HG02938 (cell line): ENCODE measurements at regions not wholly inside any gene's neighbourhood (a gene's known extent, or its start where the extent isn't known, plus 50 kb on each side); places are given as distances from the start of the nearest gene placed in this dataset.

Experiments used
- ATAC-seq: cut with Tn5 transposase; IDR thresholded peaks from one replicate; pipeline ENCODE4 v1.9.1; 2021; ENCODE audit warnings: mild to moderate bottlenecking, moderate library complexity; ENCODE audit not compliant: unreplicated experiment

DNA sequence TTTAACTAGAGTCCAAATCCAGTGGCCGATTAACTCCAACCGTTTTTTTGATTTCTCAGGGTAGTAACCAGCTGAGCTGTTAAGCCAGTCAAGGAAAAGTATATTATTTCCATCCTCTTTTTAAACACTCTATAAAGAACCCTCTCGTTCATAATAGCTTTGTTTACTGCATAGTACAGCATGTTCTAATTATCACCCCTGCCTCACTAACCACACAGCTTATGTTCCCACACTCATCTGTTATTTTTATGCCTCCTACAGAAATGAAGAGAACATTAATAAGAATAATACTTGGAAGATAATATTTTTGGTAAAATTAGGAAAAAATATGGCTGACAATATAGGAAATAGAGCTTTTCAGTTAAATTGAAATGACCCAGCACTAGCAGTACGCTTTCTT is 2132.8 kb upstream of the CELF4 start:
- ATAC-seq = no peak

DNA sequence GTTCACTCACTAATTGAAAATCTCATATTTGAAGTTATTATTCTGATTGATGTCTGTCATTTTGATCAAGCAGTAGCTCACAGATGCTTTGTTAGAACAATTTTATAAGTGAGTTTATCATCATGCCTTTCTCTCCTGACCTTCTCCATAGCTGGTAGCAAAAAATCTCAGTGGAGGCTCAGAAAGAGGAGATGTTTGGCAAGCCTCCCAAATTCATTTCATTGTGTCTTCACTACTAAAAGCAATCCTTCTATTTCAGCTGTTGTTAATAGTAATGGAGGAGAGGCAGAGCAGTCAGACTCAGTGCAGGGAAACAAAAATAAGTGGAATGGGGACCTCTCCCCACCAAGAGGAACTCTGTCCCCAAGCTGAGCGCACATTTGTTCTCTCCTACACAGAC is 2127.8 kb upstream of the CELF4 start:
- ATAC-seq = no peak

DNA sequence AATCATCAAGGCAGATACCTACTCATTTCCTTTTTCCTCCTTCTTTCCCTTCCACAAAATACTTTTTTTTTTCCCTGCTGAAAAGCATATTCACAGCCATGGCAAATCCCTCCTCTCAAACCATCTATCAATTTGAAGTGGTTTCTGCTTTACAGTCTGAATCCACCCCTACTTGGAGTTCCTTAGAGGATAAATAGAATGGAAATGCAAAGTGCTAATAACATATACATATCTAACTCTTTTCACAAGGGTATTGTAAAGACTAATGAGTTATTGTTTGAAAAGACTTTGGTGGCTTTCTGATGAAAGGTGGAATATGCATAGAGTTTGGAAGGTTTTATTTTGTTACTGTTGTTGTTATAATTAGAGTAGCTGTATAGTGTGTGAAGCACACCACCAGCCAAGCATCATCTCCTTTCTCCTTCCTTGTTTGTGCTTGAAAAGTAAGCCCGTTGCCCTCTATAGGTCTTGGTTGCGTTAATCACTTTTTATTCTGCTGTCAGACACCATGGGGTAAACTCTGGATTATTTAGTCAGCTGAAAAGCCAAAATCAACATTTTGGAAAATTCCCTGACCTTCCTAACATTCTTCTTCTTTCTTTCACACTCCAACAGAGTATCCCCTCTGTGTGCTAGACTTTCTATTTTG is 2126.9 kb upstream of the CELF4 start:
- no peak for ATAC-seq

DNA sequence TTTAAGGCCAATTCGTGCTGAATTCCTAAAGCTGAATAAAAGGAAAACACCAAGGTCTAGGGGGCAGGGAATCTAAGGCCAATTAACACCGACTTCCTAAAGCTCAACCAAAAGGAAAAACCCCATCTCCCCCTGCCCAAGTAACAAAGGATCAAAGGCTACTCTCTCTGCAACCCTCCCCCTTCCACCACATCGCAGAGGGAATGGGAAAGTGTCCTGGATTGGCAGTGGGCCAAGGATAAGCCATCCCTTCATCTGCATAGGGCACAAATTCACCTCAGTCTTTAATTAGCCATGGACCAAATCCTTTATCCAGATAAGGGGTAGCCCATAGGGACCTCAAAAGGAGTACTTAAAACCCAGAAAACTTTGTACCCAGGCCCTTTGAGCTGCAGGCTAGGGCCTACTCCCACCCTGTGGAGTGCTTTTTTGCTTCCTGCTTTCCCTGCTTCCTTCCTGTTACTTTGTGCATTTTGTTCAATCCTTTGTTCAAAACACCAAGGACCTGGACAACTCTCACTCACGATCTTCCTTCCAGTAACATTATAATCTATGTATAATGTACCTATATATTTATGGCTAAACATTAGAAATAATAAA is 2119.8 kb upstream of the CELF4 start:
- no peak for ATAC-seq

DNA sequence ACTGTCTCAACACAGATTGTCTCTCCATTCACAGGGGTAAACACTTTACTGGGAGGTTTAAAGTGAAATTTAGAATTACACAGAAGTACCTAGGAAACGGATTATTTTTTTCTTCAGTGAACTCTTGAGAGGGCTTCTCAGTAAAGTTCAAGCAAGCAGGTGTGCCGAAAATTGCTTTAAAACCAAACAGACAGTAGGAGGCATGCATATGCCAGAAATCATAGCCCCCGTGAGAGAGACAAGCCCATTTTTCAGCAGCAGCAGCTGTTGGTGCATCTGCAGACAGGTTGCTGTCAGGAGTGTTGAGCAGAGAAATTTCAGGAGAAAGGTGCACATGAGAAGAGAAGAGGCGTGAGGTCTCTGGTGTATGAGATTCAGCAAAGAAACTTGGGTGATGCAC is 2115.5 kb upstream of the CELF4 start:
- ATAC-seq = no peak

DNA sequence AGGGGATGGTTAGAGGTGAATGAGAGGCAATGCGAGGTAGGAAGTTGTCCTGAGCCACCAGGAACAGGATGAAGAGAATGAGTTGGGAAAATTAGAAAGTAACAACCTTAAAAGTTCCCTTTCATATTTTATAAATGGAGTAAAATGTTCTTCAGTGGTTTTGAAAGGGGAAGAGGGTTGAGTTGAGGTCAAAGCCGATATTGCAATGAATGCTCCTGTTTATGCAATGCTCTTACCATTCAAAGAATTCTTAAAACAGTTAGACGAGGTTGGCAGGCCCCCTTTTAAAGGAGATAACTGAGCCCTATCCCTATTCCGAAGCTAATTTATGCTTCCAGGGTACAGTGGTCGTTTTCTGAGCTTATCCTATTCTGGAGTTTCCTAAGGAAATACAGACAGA is 2110.3 kb upstream of the CELF4 start:
- no peak for ATAC-seq

DNA sequence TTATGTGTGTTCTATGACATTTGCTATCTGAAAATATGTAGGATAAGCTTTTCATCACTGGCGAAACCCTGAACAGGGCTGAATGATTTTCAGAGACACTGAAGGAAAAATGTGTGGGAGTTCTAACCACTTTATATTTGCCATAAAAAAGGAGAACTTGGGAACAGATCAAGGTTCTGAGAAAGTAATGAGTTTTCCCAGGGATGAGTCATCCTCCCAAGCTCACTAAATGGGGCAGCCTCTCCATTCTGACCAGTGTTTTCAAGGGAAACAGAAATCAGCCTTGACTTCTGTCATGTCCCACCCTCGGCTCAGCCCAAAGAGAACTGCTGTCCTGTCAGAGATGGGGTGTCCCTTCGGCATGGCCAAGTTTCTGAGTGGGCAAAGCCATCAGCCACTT is 2109.8 kb upstream of the CELF4 start:
- no peak for ATAC-seq

DNA sequence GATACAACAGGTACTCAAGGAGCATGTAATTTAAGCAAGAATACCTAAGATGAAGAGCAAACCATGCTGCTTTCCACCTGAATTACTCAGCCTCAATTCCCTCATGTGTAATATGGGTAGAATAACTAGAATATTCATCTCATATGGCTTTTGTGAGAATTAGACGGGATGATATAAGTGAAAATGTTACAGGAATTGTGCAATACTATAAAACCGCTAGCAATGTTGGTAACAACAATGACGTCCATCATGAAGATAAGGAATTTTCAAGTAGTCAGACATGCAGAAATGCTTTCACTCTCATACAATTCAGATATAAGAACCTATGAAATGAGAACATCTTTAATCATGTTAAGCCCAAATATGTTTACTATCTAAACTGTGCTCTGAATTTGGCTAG is 2106.6 kb upstream of the CELF4 start:
- no peak for ATAC-seq

DNA sequence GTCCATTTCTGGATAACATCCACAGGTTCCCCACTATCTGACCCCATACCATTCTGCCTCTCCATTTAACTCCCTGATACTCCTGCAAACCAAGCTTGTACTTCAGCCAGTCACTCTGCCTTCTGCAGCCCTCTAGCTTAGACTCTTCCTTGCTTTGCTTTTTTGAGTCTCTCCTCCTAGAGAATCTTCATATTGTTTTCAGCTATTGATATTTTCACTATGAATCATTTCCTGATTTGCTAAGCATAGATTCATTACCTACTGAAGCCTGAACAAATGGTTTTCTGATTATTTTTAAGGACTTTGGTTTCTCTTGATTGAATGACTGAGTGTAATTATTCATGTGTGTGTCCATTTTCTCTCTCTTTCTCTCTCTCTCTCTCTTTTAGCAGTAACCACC is 2102.3 kb upstream of the CELF4 start:
- no peak for ATAC-seq

DNA sequence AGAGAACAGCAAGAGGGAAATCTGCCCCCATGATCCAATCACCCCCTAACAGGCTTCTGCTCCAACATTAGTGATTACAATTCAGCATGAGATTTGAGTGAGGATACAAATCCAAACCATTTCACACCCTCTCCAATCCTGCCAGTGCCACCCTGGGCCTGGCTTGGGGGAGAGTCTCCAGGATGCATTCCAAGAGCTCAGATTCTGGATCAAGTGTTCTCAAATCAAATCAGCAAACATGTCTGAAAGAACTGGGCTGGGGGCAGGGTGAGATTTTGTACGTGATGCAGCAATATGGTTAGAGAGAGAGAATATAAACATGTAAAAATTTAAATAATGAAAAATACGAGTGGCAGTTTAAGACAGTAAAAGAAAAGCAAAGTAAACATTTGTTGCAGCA is 2100.9 kb upstream of the CELF4 start:
- no peak for ATAC-seq

DNA sequence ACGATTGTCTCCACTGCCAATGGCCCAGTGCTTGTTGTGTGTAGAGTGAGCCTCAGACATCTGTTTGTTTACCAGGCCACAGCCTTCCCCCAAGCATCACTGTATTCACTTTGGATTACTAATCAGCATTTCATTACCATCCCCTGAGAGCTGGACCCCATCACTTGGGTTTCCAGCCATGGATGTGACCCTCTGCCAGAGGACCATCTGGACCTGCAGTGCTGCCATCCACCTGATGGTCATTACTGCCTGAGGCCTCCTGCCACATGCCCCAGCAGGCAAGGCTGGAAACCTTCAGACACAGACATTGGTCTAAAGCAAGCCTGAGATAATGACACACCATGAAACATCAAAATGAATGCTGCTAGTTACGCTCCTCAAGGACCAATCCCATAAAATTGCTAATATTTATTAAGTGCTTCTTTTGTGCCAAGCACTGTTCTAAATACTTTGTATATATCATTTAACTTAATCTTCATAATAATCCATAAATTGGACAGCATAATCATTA is 2096.3 kb upstream of the CELF4 start:
- ATAC-seq = no peak

DNA sequence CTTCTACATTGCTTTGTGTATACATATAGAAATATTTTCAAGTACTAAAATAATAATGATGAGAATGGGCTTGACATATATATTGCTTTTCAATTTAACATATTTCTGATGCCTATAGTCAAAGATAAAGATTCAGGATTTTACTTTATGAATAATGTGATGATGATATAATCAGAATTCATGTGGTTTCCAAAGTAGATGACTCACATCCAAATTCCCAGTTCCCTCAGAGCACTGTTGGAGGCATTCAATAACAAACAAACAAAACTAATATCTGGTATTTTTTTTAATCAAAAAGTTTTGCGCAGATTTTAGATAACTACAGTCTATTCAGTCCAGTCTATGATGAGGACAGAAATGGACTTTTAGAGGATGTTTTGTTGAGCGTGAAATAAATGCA is 2094.5 kb upstream of the CELF4 start:
- no peak for ATAC-seq

DNA sequence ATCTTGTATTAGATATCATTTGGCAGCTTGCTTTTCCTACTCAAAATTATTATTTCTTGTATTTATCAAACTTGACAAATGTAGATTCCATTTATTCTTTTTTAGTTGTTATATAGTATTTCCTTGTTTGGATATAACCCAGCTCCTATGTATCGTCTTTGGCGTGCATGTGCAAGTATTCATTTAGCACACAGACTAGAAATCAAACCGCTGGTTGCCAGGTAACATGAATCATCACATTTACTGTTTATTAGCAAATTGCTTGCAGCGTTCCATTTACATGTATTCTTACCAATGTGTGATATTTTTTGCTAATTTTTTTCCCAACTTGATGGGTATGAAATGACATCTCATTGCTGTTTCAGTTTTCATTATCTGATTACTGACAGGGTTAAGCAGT is 2089.7 kb upstream of the CELF4 start:
- no peak for ATAC-seq

DNA sequence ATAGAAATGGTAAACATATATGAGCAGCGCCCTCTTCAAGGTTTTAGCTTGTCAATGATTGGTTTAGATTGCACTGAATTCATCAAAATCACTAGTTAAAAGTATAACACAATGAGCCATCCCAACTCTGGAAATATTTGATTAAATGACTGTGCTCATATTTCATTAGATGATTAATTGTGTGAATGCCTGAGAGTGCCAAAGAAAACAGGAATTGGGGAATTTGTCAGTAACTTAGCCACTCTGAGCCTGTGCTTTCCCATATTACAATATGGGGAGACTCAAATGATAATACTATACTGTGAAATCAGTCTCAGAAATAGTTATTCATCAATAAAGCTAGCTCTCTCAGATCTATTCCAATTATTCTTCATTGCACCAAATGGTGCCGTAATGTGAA is 2087.6 kb upstream of the CELF4 start:
- ATAC-seq = no peak

DNA sequence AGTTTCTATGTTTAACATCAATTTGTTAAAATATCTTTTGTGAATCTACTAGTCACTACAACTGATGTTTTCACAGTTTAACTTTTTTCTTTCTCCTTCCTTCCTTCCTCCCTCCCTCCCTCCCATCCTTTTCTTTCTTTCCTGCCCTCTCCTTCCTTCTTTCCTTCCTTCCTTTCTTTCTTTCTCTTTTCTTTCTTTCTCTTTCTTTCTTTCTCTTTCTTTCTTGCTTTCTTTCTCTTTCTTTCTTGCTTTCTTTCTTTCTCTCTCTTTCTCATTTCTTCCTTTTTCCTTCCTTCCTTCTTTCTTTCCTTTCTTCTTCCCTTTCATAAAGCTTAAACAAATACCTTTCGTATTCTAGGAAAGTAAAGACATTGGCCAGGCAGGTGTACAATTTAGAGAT is 2083.0 kb upstream of the CELF4 start:
- no peak for ATAC-seq

DNA sequence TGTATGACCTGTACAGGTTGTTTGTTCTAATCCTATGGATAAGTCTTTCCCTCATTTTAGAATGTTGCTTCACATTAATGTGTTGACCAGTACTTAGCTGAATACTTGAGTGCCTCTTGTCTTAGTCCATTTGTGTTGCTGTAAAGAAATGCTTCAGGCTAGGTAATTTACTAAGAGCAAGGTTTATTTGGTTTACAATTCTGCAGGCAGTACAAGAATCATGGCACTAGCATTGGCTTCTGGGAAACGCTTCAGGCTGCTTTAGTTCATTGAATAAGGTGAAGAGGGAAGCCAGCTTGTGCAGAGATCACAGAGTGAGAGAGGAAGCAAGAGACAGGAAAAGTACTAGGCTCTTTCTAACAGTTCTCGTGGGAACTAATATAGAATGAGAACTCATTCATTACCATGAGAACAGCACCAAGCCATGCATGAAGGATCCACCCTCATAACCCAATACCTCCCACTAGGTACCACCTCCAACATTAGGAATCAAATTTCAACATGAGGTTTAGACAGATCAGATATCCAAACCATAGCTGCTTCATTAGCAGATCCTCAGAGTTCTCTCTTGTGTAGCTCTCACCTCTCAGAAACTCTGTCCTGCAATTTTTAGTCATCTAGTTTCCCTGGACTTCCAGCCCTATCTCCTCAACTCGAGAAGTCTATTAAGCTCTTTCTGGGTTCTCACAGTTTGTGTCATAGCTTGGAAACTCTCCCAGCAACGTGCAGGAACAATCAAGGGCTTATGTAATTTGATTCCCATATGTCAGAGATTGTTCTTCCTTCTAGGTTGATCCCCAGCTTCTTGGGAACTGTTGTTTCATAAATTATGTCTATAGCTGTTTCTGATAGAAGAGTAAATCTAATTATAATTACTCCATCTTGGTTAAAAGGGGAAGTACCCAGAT is 2082.3 kb upstream of the CELF4 start:
- ATAC-seq = no peak

DNA sequence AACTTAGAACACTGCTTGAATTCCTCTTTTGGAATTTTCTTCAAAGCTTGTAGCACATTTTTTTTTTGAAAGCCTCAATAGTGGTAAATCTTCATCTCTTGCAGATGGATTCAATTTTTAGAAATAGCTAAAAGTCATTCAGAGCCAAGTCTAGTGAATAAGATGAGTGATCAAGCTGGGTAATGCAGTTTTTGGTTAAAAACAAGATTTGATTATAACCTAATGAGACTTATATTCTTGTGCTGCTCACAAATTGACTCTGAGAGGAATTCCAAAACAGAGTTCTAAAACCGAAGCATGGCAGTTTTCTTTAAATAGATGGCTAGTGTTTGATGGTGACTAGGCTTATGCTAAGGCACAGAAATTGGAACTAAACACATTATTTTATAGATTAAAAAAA is 2072.6 kb upstream of the CELF4 start:
- ATAC-seq = no peak

DNA sequence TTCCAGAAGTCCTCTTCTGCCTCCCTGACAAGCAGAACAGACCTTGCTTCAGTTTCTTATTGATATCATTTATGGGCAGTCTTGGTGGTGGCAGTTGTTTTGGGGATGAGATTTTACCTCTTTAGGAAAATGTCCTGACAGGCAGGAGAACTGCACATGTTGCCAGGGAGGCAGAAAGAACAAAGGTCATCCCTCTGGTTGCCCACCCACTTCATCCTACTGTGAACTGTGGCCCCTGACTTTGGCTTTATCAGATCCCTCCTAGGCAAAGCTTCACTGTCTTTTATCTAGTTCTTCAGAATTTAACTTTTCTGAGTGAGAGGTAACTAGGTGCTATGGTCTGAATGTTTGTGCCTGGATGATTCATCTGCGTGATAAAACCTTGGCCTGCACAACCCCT is 2071.3 kb upstream of the CELF4 start:
- ATAC-seq = no peak

DNA sequence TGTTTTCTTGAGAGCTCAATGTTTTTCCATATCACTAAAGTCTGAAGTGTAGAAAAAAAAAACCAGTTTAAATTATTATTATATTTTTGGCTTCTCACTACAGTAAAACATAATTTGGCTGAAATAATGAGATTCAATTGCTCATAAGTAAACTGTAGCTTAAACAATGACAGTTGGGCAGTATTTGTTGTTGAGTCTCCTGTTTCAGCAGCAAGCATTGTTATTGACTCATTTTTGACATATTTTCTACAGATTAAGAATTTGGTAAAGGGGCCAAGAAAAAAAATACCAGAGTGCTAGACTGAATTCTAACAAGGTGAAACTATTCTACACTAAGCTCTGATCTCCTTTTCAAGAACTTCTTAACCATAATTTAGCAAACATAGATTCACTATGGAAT is 2070.4 kb upstream of the CELF4 start:
- no peak for ATAC-seq

DNA sequence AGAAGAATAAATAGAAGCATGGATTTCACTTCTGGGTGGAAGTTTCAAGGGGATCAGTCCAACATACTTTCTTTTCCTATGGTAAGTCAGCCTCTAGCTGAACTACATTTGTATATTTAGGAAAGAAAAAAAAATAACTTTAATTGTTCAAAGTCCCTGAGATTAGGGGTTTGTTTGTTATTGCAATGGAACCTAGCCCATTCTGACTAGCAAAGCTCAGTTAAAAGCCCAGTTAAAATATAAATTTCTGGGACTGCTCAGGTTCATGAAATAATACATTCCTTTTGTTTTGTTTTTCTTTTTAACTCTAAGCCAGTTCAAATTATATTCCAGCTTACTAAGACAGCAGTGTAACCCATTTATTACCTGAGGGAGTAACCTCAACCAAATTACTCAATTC is 2069.6 kb upstream of the CELF4 start:
- no peak for ATAC-seq

DNA sequence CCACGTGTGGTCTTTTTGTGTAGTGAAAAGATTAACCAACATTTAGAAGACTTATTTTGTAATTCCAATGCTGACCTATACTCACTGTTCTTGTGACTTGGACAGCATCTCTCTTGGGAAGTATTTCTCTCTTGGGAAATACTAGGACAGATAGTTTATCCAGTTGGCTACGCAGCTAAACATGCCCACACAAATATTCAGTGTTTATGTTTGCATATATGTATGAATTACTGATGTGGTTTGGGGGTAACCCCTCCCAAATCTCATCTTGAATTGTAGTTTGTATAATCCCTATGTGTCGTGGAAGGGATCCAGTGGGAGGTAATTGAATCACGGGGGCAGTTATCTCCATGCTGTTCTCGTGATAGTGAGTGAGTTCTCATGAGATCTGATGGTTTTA is 2062.3 kb upstream of the CELF4 start:
- ATAC-seq = no peak

DNA sequence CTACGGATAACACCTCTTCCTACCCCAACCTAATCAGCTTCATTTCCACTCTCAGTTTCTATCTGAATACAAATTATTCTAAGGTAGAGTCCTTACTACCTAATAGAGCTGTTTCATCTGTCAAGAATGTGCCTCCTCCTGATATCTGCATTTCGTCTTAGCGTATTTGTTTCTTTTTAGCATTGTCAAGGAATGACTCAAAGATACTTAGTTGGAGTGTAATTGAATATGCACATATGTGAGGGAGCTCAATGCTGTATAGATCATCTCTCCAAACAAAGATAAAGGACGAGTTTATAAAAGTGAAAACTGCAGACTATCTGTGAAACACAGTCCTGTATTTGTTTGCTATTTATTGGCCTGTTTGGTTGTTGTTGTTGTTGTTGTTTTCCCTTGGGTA is 2059.4 kb upstream of the CELF4 start:
- ATAC-seq = no peak
